Mucosa of descending colon (tissue), 3 donors: ENCODE measurements at regions not wholly inside any gene's neighbourhood (a gene's known extent, or its start where the extent isn't known, plus 50 kb on each side); places are given as distances from the start of the nearest gene placed in this dataset.

Experiments
- ATAC-seq: fragments of 200-7000 bp; cut with Tn5 transposase; one replicate; pipeline ENCODE4 v1.9.1; 2020; ENCODE audit warnings: mild to moderate bottlenecking, moderate library complexity
- DNase-seq, 3 donors: peaks; one replicate each; pipeline ENCODE4 v3.0.0-alpha.2; 2020
- H3K36me3 ChIP-seq: fragments of 200-600 bp; one replicate; pipeline ENCODE4 v1.8.0; 2021; ENCODE audit warnings: low read depth, mild to moderate bottlenecking
- H3K4me1 ChIP-seq: fragments of 200-600 bp; one replicate; pipeline ENCODE4 v1.8.0; 2021; ENCODE audit warnings: low read depth, mild to moderate bottlenecking
- H3K4me3 ChIP-seq: fragments of 200-600 bp; one replicate; pipeline ENCODE4 v1.8.0; 2021; ENCODE audit warnings: mild to moderate bottlenecking
- H3K9me3 ChIP-seq: fragments of 200-600 bp; one replicate; pipeline ENCODE4 v1.8.0; 2021; ENCODE audit warnings: mild to moderate bottlenecking
- CTCF ChIP-seq: fragments of 200-600 bp; IDR thresholded peaks from one replicate; pipeline ENCODE4 v1.8.0; 2022; ENCODE audit warnings: antibody characterized with exemption, mild to moderate bottlenecking
- intact Hi-C, 2 donors: fragments of 100-400 bp; cut with DNase I in 1 of 2; cut with micrococcal nuclease in 1 of 2; formaldehyde crosslinking; loops; one replicate each; pipeline versions ENCODE4 v1.11.0 to v1.11.1; 2022; cut with DNase I, micrococcal nuclease
- donor health status: DM: no; HTN: no; CAD: no; lungs with moderate emphysema.
- donor health status: DM: no; HTN: no; CAD: no.
- donor health status: DM: no; HTN: yes; CAD: no.

- no peak overlapping the region for H3K4me3 ChIP-seq
- no peaks in the 10 kb centered on the region for H3K36me3 ChIP-seq
- ATAC-seq (no peak), DNase-seq (no peak)
- intact Hi-C loops, result no loop called here
- peaks cover 38% of the 10 kb centered on the region for H3K4me1 ChIP-seq
- TF ChIP-seq CTCF, result no peak
- no peaks in the 10 kb centered on the region for H3K9me3 ChIP-seq
Observed at GRCh38 chr17:77476006-77476405, 335.2 kb downstream of the SEC14L1 start.

GRCh38 chr17:77476498-77476897, 335.7 kb downstream of the SEC14L1 start:
- intact Hi-C loops, result no loop called here

GRCh38 chr17:77476931-77477805, 336.4 kb downstream of the SEC14L1 start:
- peak; percentile 40 for ATAC-seq
- no peak for TF ChIP-seq CTCF
- no peak overlapping the region for H3K4me3 ChIP-seq
- H3K9me3 ChIP-seq, result no peaks in the 10 kb centered on the region
- peaks cover 29% of the 10 kb centered on the region for H3K4me1 ChIP-seq
- peaks cover under 1% of the 10 kb centered on the region for H3K36me3 ChIP-seq
- intact Hi-C loops, result no loop called here
- DNase-seq, result peak in 1 of 3 donors; percentile 52

More at GRCh38 chr17:77476498-77476897, 335.7 kb downstream of the SEC14L1 start:
- H3K9me3 ChIP-seq, result no peaks in the 10 kb centered on the region
- DNase-seq (no peak), ATAC-seq (no peak)
- TF ChIP-seq CTCF, result no peak
- no peaks in the 10 kb centered on the region for H3K36me3 ChIP-seq
- peaks cover 33% of the 10 kb centered on the region for H3K4me1 ChIP-seq
- H3K4me3 ChIP-seq, result no peak overlapping the region

GRCh38 chr17:77478281-77478680, 337.5 kb downstream of the SEC14L1 start:
- peaks cover 7% of the 10 kb centered on the region for H3K36me3 ChIP-seq
- DNase-seq (no peak), ATAC-seq (no peak)
- H3K4me3 ChIP-seq, result no peak overlapping the region
- no peaks in the 10 kb centered on the region for H3K9me3 ChIP-seq
- TF ChIP-seq CTCF, result no peak
- intact Hi-C loops, result no loop called here
- H3K4me1 ChIP-seq, result peaks cover 24% of the 10 kb centered on the region

- TF ChIP-seq CTCF, result no peak
- intact Hi-C loops, result no loop called here
- H3K4me3 ChIP-seq, result no peak overlapping the region
- H3K9me3 ChIP-seq, result no peaks in the 10 kb centered on the region
- ATAC-seq (no peak), DNase-seq (no peak)
- H3K4me1 ChIP-seq, result peaks cover 23% of the 10 kb centered on the region
- peaks cover 7% of the 10 kb centered on the region for H3K36me3 ChIP-seq
Observed at GRCh38 chr17:77478899-77479298, 338.1 kb downstream of the SEC14L1 start.
